ENCODE measurements at regions not wholly inside any gene's neighbourhood (a gene's known extent, or its start where the extent isn't known, plus 50 kb on each side); places are given as distances from the start of the nearest gene placed in this dataset.

GRCh38 chr6:105794870-105795269 is 291.3 kb upstream of the PRDM1 start:
- no peaks in the 10 kb centered on the region for H3K79me2 ChIP-seq (ENCODE audit: control insufficient read depth, low read length)
- H3K27ac ChIP-seq (ENCODE audit: low read depth, low read length): no peak overlapping the region
- no peak overlapping the region for H3K4me2 ChIP-seq (ENCODE audit: low read length)
- no peaks in the 10 kb centered on the region for H3K9me2 ChIP-seq (replicated peaks; ENCODE audit: control insufficient read depth, low read length)
- H3K27me3 ChIP-seq (ENCODE audit: control insufficient read depth, low read length): 0 out of 2 replicates have a peak, but pooled peaks cover 3% of the 10 kb centered on the region
- no peaks in the 10 kb centered on the region for H3K9me3 ChIP-seq (ENCODE audit: control insufficient read depth, insufficient read depth, low read length)
- no peaks in the 10 kb centered on the region for H3F3A ChIP-seq (ENCODE audit: control insufficient read depth, insufficient read depth)
- no peaks in the 10 kb centered on the region for H3K4me1 ChIP-seq (ENCODE audit: control insufficient read depth, low read length)
- no peak for TF ChIP-seq EZH2phosphoT487 (IDR thresholded peaks at IDR 0.05; ENCODE audit: borderline replicate concordance, low read length)
- no peak for TF ChIP-seq CTCF (IDR thresholded peaks at IDR 0.05; ENCODE audit: low read depth, low read length, poor library complexity, severe bottlenecking)
- no peaks in the 10 kb centered on the region for H4K20me1 ChIP-seq (ENCODE audit: control insufficient read depth, insufficient read depth, low read depth, low read length)
- no peaks in the 10 kb centered on the region for H3K36me3 ChIP-seq (ENCODE audit: control insufficient read depth, low read length)
- no peak overlapping the region for H3K4me3 ChIP-seq (ENCODE audit: low read length)

- Histone ChIP-seq H3K79me2 (ENCODE audit: control insufficient read depth, low read length) (no peaks in the 10 kb centered on the region), H4K20me1 (ENCODE audit: control insufficient read depth, insufficient read depth, low read depth, low read length) (no peaks in the 10 kb centered on the region), H3F3A (ENCODE audit: control insufficient read depth, insufficient read depth) (no peaks in the 10 kb centered on the region), H3K4me2 (ENCODE audit: low read length) (no peak overlapping the region), H3K4me1 (ENCODE audit: control insufficient read depth, low read length) (no peaks in the 10 kb centered on the region), H3K4me3 (ENCODE audit: low read length) (no peak overlapping the region), H3K9me3 (ENCODE audit: control insufficient read depth, insufficient read depth, low read length) (no peaks in the 10 kb centered on the region), H3K27ac (ENCODE audit: low read depth, low read length) (no peak overlapping the region), H3K9me2 (replicated peaks; ENCODE audit: control insufficient read depth, low read length) (no peaks in the 10 kb centered on the region), H3K36me3 (ENCODE audit: control insufficient read depth, low read length) (no peaks in the 10 kb centered on the region), H3K27me3 (ENCODE audit: control insufficient read depth, low read length) (0 out of 2 replicates have a peak, but pooled peaks cover 3% of the 10 kb centered on the region)
- TF ChIP-seq CTCF (IDR thresholded peaks at IDR 0.05; ENCODE audit: low read depth, low read length, poor library complexity, severe bottlenecking) (no peak), EZH2phosphoT487 (IDR thresholded peaks at IDR 0.05; ENCODE audit: borderline replicate concordance, low read length) (no peak)
These were observed 291.9 kb upstream of the PRDM1 start for GRCh38 chr6:105794239-105794638.

GRCh38 chr6:105793130-105793529 is 293.0 kb upstream of the PRDM1 start:
- Histone ChIP-seq H3K36me3 (ENCODE audit: control insufficient read depth, low read length) (no peaks in the 10 kb centered on the region), H3K27me3 (ENCODE audit: control insufficient read depth, low read length) (0 out of 2 replicates have a peak, but pooled peaks cover 3% of the 10 kb centered on the region), H3K4me3 (ENCODE audit: low read length) (no peak overlapping the region), H3K9me2 (replicated peaks; ENCODE audit: control insufficient read depth, low read length) (no peaks in the 10 kb centered on the region), H3K79me2 (ENCODE audit: control insufficient read depth, low read length) (no peaks in the 10 kb centered on the region), H3K4me2 (ENCODE audit: low read length) (no peak overlapping the region), H3K27ac (ENCODE audit: low read depth, low read length) (no peak overlapping the region), H4K20me1 (ENCODE audit: control insufficient read depth, insufficient read depth, low read depth, low read length) (no peaks in the 10 kb centered on the region), H3F3A (ENCODE audit: control insufficient read depth, insufficient read depth) (no peaks in the 10 kb centered on the region), H3K4me1 (ENCODE audit: control insufficient read depth, low read length) (no peaks in the 10 kb centered on the region), H3K9me3 (ENCODE audit: control insufficient read depth, insufficient read depth, low read length) (no peaks in the 10 kb centered on the region)
- no peak for TF ChIP-seq CTCF (IDR thresholded peaks at IDR 0.05; ENCODE audit: low read depth, low read length, poor library complexity, severe bottlenecking)
- no peak for TF ChIP-seq EZH2phosphoT487 (IDR thresholded peaks at IDR 0.05; ENCODE audit: borderline replicate concordance, low read length)

All from DOHH2 (cell line).